Vagina (tissue), 2 donors: ENCODE measurements at regions not wholly inside any gene's neighbourhood (a gene's known extent, or its start where the extent isn't known, plus 50 kb on each side); places are given as distances from the start of the nearest gene placed in this dataset.

Source experiments
- CTCF ChIP-seq, 3 experiments: fragments of 450-650 bp in 2 of 3; fragments of 200-600 bp in 1 of 3; sonication (generic) in 1 of 3; IDR thresholded peaks; one replicate each; pipeline ENCODE4 v1.5.1; 2017 to 2019; ENCODE audit warnings: antibody characterized with exemption in 3 of 3, mild to moderate bottlenecking in 2 of 3, moderate library complexity in 2 of 3
- POLR2A ChIP-seq, 2 donors: fragments of 450-650 bp; IDR thresholded peaks; one replicate each; pipeline ENCODE4 v1.6.1; 2017; ENCODE audit warnings: antibody characterized with exemption in 2 of 2, mild to moderate bottlenecking in 2 of 2, moderate library complexity in 2 of 2

DNA sequence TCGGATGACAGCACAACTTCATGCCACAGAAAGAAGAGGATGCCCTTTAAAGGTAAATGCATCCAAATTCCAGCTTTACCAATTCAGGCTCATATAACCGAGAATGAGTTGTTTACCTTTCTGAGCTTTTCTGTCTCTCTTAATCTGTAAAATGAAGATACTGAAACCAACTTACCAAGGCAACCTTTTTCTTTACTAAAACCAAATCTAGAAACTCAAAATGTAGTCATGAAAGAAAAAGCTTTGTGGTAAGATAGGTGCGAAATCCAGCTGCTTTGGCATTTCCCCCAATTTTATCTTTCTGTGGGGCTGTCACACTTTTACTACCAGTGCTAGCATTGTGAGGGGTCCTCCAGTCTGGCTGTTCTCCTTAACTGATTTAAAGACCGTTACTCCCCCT, 240.4 kb downstream of the IKZF2 start:
- TF ChIP-seq CTCF (IDR thresholded peaks at IDR 0.05): no peak
- no peak for TF ChIP-seq POLR2A (IDR thresholded peaks at IDR 0.05)
